Dendritic cell treated with granulocyte-macrophage colony-stimulating factor and Interleukin-4, amounts not matched to agents 40 ng/mL and 50 ng/mL, for 4 days (primary cell): ENCODE measurements at regions not wholly inside any gene's neighbourhood (a gene's known extent, or its start where the extent isn't known, plus 50 kb on each side); places are given as distances from the start of the nearest gene placed in this dataset.

Experiments
- H3K27ac Mint-ChIP-seq: one replicate; pipeline ENCODE4 v1.8.0; 2022; ENCODE audit warnings: mild to moderate bottlenecking, mixed read lengths
- H3K27me3 Mint-ChIP-seq: one replicate; pipeline ENCODE4 v1.8.0; 2022; ENCODE audit warnings: mild to moderate bottlenecking, mixed read lengths
- H3K36me3 Mint-ChIP-seq: one replicate; pipeline ENCODE4 v1.8.0; 2022; ENCODE audit warnings: low read depth, mixed read lengths
- H3K4me1 Mint-ChIP-seq: one replicate; pipeline ENCODE4 v1.8.0; 2022; ENCODE audit warnings: low read depth, mixed read lengths
- H3K4me3 Mint-ChIP-seq: one replicate; pipeline ENCODE4 v1.8.0; 2022; ENCODE audit warnings: mild to moderate bottlenecking, moderate library complexity, mixed read lengths
- H3K9me3 Mint-ChIP-seq: one replicate; pipeline ENCODE4 v1.8.0; 2022; ENCODE audit warnings: mixed read lengths
- intact Hi-C: fragments of 100-400 bp; cut with micrococcal nuclease; formaldehyde crosslinking; loops from one replicate; pipeline ENCODE4 v1.15.0; 2022

DNA sequence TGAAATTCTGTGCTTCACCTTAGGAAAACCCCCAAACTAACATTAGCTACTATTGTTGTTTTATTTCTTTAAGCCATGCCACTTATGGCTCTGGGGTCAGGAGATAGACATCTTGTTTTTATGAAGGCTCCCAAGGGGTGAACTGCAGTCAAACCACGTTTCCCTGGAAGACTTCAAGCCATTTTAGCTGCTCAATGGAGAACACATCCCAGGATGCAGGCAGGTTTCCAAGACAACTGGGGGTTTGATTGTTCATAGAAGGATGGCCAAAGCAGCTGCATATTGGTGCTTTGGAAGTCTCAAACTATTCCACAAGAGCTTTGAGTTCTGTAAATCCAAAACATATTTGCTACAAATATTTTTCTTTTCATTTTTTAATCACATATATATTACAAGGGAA is 818.0 kb downstream of the MAFB start:
- intact Hi-C loops, result no loop called here
- H3K27ac Mint-ChIP-seq, result no peak overlapping the region
- peaks cover 12% of the 10 kb centered on the region for H3K27me3 Mint-ChIP-seq
- H3K4me1 Mint-ChIP-seq, result peaks cover 6% of the 10 kb centered on the region
- H3K9me3 Mint-ChIP-seq, result no peaks in the 10 kb centered on the region
- no peak overlapping the region for H3K4me3 Mint-ChIP-seq
- H3K36me3 Mint-ChIP-seq, result no peaks in the 10 kb centered on the region

DNA sequence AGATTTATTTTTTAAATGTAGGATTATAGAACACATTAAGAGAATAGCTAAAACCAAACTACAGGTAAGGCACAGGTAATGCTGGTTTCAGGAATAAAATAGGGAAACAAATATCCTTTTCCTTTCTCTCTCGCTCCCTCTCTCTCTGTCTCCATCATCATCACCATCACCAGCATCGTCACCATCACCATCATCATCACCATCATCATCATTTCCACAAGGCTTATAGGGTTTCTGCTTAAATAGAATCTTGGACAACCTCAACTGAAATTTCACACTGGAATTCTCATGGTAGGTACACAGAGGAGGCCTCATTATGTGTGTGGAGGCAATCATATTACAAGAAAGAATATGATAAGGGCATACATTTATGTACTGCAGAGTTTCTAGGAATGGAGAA is 823.6 kb downstream of the MAFB start:
- H3K27ac Mint-ChIP-seq, result no peak overlapping the region
- no peaks in the 10 kb centered on the region for H3K9me3 Mint-ChIP-seq
- no peaks in the 10 kb centered on the region for H3K36me3 Mint-ChIP-seq
- no peaks in the 10 kb centered on the region for H3K4me1 Mint-ChIP-seq
- peaks cover 2% of the 10 kb centered on the region for H3K27me3 Mint-ChIP-seq
- H3K4me3 Mint-ChIP-seq, result no peak overlapping the region
- intact Hi-C loops, result loop anchor here (10.0 kb wide), 1 partner anchor 591 kb away; no protein-coding TSS in a partner anchor

- Mint-ChIP-seq H3K4me3 (no peak overlapping the region), H3K27me3 (peaks cover 4% of the 10 kb centered on the region), H3K36me3 (no peaks in the 10 kb centered on the region), H3K9me3 (no peaks in the 10 kb centered on the region), H3K27ac (no peak overlapping the region), H3K4me1 (no peaks in the 10 kb centered on the region)
- intact Hi-C loops, result loop anchor here (10.0 kb wide), 1 partner anchor 588 kb away; no protein-coding TSS in a partner anchor
These were observed 826.6 kb downstream of the MAFB start for GRCh38 chr20:39862470-39862891.

GRCh38 chr20:39861381-39861780 is 827.7 kb downstream of the MAFB start:
- Mint-ChIP-seq H3K27ac (no peak overlapping the region), H3K27me3 (peaks cover 2% of the 10 kb centered on the region), H3K36me3 (no peaks in the 10 kb centered on the region), H3K4me3 (no peak overlapping the region), H3K4me1 (no peaks in the 10 kb centered on the region), H3K9me3 (no peaks in the 10 kb centered on the region)
- intact Hi-C loops, result loop anchor here (10.0 kb wide), 1 partner anchor 587 kb away; no protein-coding TSS in a partner anchor

DNA sequence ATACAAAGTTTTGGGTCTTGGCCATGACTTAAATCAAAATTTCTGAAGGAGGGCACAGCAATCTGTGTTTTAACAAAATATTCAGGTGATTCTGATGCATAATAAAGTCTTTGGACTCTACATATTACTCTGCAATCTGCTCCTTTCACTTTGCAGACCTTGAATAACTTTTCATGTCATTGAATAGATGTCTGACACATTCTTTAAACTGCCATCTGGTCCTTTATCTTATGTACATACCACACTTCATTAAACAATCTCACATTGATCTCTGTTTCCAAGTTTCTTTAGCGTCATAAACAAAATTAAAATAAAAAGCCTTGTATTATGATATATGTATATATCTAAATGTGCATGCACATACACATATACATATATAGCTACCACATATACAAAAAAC is 831.2 kb downstream of the MAFB start:
- H3K9me3 Mint-ChIP-seq, result no peaks in the 10 kb centered on the region

GRCh38 chr20:39857187-39857586 is 831.8 kb downstream of the MAFB start:
- intact Hi-C loops, result loop anchor here (10.0 kb wide), 1 partner anchor 72 kb away; no protein-coding TSS in a partner anchor
- H3K9me3 Mint-ChIP-seq, result no peaks in the 10 kb centered on the region
- peaks cover 2% of the 10 kb centered on the region for H3K27me3 Mint-ChIP-seq
- no peaks in the 10 kb centered on the region for H3K4me1 Mint-ChIP-seq
- no peaks in the 10 kb centered on the region for H3K36me3 Mint-ChIP-seq
- H3K4me3 Mint-ChIP-seq, result no peak overlapping the region
- H3K27ac Mint-ChIP-seq, result no peak overlapping the region

More for the DNA sequence above, 831.2 kb downstream of the MAFB start:
- intact Hi-C loops, result loop anchor here (10.0 kb wide), 1 partner anchor 73 kb away; no protein-coding TSS in a partner anchor
- no peak overlapping the region for H3K4me3 Mint-ChIP-seq
- H3K27me3 Mint-ChIP-seq, result peaks cover 2% of the 10 kb centered on the region
- no peaks in the 10 kb centered on the region for H3K4me1 Mint-ChIP-seq
- no peak overlapping the region for H3K27ac Mint-ChIP-seq
- H3K36me3 Mint-ChIP-seq, result no peaks in the 10 kb centered on the region

GRCh38 chr20:39855799-39856198 is 833.2 kb downstream of the MAFB start:
- peaks cover 2% of the 10 kb centered on the region for H3K27me3 Mint-ChIP-seq
- H3K9me3 Mint-ChIP-seq, result no peaks in the 10 kb centered on the region
- no peaks in the 10 kb centered on the region for H3K36me3 Mint-ChIP-seq
- H3K4me3 Mint-ChIP-seq, result no peak overlapping the region
- H3K27ac Mint-ChIP-seq, result no peak overlapping the region
- no peaks in the 10 kb centered on the region for H3K4me1 Mint-ChIP-seq
- intact Hi-C loops, result loop anchor here (10.0 kb wide), 1 partner anchor 71 kb away; no protein-coding TSS in a partner anchor

DNA sequence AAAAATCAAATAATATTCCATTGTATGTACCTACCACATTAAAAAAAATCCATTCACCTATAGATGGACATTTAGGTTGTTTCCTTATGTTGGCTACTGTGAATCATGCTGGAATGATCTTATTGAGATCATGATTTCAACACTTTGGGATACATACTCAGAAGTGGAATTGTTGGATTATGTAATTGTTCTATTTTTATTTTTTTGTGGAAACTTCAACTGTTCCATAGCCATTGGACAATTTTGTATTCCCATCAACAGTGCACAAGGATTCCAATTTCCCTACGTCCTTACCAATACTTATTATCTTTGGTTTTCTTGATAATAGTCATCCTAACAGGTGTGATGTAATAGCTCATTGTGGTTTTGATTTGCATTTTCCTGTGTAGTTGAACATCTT is 834.0 kb downstream of the MAFB start:
- peaks cover 2% of the 10 kb centered on the region for H3K27me3 Mint-ChIP-seq
- H3K27ac Mint-ChIP-seq, result no peak overlapping the region
- no peaks in the 10 kb centered on the region for H3K36me3 Mint-ChIP-seq
- no peaks in the 10 kb centered on the region for H3K4me1 Mint-ChIP-seq
- H3K9me3 Mint-ChIP-seq, result no peaks in the 10 kb centered on the region
- intact Hi-C loops, result loop anchor here (10.0 kb wide), 1 partner anchor 70 kb away; no protein-coding TSS in a partner anchor
- H3K4me3 Mint-ChIP-seq, result no peak overlapping the region

GRCh38 chr20:39853636-39854035 is 835.4 kb downstream of the MAFB start:
- peaks cover 2% of the 10 kb centered on the region for H3K27me3 Mint-ChIP-seq
- H3K27ac Mint-ChIP-seq, result no peak overlapping the region
- intact Hi-C loops, result loop anchor here (10.0 kb wide), 1 partner anchor 69 kb away; no protein-coding TSS in a partner anchor
- H3K9me3 Mint-ChIP-seq, result no peaks in the 10 kb centered on the region
- H3K36me3 Mint-ChIP-seq, result no peaks in the 10 kb centered on the region
- no peaks in the 10 kb centered on the region for H3K4me1 Mint-ChIP-seq
- no peak overlapping the region for H3K4me3 Mint-ChIP-seq

GRCh38 chr20:39853050-39853449 is 836.0 kb downstream of the MAFB start:
- intact Hi-C loops, result loop anchor here (10.0 kb wide), 1 partner anchor 68 kb away; no protein-coding TSS in a partner anchor

DNA sequence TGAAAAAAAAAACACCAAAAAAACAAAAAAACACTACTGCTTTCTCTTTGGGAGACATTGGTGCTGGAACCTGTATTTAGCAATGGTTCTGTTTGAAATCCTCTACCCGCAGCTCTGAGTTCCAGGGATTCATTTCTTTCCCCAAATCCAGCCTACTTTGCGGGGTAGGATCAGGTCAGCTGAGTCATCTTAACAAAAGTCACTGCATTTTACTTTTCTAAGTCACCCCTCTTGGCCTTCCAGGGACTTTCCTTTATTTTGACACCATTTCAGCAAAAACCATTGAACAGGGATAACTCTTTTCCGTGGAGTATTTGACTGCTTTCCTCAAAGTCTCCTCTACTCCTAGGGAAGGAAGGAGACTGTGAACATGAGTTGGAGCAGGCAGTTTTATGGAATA is 837.6 kb downstream of the MAFB start:
- intact Hi-C loops, result loop anchor here (10.0 kb wide), 1 partner anchor 67 kb away; no protein-coding TSS in a partner anchor
- H3K27me3 Mint-ChIP-seq, result no peaks in the 10 kb centered on the region
- H3K4me1 Mint-ChIP-seq, result no peaks in the 10 kb centered on the region
- H3K27ac Mint-ChIP-seq, result no peak overlapping the region
- no peaks in the 10 kb centered on the region for H3K9me3 Mint-ChIP-seq
- no peak overlapping the region for H3K4me3 Mint-ChIP-seq
- no peaks in the 10 kb centered on the region for H3K36me3 Mint-ChIP-seq

More at GRCh38 chr20:39853050-39853449, 836.0 kb downstream of the MAFB start:
- Mint-ChIP-seq H3K27ac (no peak overlapping the region), H3K27me3 (no peaks in the 10 kb centered on the region), H3K9me3 (no peaks in the 10 kb centered on the region), H3K4me3 (no peak overlapping the region), H3K4me1 (no peaks in the 10 kb centered on the region), H3K36me3 (no peaks in the 10 kb centered on the region)

DNA sequence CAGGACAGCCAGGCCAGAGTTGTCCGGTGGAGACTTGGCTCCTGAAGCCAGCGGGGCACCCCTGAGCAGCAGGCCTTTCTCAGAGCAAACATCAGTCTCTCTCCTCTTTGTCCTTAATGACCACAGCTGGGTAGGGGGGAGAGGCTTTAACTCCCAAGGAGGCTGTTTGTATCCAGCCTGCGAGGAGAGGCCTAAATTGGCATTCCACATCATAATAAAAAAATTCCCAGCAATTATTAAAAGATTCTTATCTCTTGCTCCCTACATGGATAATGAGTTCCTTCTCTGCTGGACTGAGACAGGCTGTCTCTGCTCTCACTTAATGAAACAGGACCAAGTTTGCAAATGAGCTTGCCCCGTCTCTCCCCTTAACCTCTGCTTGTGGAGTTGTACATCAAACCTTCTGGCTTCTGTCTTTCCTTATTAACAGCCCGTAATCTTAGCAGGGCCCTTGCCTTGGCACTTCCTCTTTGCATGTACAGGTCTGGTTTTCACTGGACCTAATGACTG is 838.2 kb downstream of the MAFB start:
- no peaks in the 10 kb centered on the region for H3K4me1 Mint-ChIP-seq
- H3K36me3 Mint-ChIP-seq, result no peaks in the 10 kb centered on the region
- intact Hi-C loops, result loop anchor here (10.0 kb wide), 1 partner anchor 66 kb away; no protein-coding TSS in a partner anchor
- H3K4me3 Mint-ChIP-seq, result no peak overlapping the region
- H3K27me3 Mint-ChIP-seq, result no peaks in the 10 kb centered on the region
- no peak overlapping the region for H3K27ac Mint-ChIP-seq
- no peaks in the 10 kb centered on the region for H3K9me3 Mint-ChIP-seq

DNA sequence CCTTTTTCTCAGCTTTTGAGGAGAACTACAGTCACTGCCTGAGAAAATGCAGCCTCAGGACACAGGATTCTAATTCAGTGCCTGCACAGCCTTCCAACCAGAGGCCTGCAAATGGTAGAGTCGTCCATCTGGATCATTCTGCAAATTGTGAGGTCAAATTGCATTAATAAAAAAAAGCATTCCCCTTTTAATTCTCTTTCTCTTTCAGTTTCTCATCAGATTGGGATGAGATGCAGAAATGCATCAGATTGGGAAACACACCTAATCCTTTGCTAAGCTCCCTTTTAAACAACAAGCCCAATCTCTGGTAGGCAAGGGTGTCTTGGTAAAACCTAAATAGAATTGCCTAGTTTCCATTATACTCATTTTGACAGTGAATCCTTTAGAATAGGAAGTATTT is 838.8 kb downstream of the MAFB start:
- Mint-ChIP-seq H3K27ac (no peak overlapping the region), H3K36me3 (no peaks in the 10 kb centered on the region), H3K4me1 (no peaks in the 10 kb centered on the region), H3K9me3 (no peaks in the 10 kb centered on the region), H3K27me3 (peaks cover 1% of the 10 kb centered on the region), H3K4me3 (no peak overlapping the region)
- intact Hi-C loops, result loop anchor here (10.0 kb wide), 1 partner anchor 65 kb away; no protein-coding TSS in a partner anchor

DNA sequence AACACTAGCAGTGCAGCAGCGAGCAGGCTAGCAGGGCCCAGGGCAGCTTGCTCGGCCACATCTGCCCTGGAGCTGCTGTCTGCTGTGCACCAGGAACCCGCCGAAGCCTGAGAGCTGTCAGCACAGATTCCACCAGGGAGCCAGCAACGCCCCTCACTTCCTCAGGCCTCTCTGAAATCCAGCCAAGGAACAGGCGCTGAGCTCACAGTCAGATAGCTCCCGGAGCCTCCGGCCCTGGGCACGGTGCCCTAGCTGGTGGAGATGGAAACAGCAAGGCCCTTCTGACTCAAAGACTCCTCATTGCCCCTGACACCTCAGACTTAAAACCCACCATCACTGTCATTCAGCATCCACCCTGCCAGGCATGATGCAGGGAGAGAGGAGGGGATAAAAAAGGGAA is 839.4 kb downstream of the MAFB start:
- Mint-ChIP-seq H3K27me3 (peaks cover 2% of the 10 kb centered on the region), H3K9me3 (no peaks in the 10 kb centered on the region), H3K4me1 (no peaks in the 10 kb centered on the region), H3K27ac (no peak overlapping the region), H3K4me3 (no peak overlapping the region), H3K36me3 (no peaks in the 10 kb centered on the region)
- intact Hi-C loops, result loop anchor here (10.0 kb wide), 1 partner anchor 65 kb away; no protein-coding TSS in a partner anchor
